GM19324 (cell line): ENCODE measurements at regions not wholly inside any gene's neighbourhood (a gene's known extent, or its start where the extent isn't known, plus 50 kb on each side); places are given as distances from the start of the nearest gene placed in this dataset.
"Not testable (repeated sequence)": the region's sequence is repeated elsewhere in the genome, so short reads cannot be mapped to it uniquely, and the experiment has no call there.

Experiments used
- ATAC-seq: cut with Tn5 transposase; IDR thresholded peaks from one replicate; pipeline ENCODE4 v1.9.1; 2021; ENCODE audit warnings: mild to moderate bottlenecking, moderate library complexity; ENCODE audit not compliant: unreplicated experiment, low FRiP score

DNA sequence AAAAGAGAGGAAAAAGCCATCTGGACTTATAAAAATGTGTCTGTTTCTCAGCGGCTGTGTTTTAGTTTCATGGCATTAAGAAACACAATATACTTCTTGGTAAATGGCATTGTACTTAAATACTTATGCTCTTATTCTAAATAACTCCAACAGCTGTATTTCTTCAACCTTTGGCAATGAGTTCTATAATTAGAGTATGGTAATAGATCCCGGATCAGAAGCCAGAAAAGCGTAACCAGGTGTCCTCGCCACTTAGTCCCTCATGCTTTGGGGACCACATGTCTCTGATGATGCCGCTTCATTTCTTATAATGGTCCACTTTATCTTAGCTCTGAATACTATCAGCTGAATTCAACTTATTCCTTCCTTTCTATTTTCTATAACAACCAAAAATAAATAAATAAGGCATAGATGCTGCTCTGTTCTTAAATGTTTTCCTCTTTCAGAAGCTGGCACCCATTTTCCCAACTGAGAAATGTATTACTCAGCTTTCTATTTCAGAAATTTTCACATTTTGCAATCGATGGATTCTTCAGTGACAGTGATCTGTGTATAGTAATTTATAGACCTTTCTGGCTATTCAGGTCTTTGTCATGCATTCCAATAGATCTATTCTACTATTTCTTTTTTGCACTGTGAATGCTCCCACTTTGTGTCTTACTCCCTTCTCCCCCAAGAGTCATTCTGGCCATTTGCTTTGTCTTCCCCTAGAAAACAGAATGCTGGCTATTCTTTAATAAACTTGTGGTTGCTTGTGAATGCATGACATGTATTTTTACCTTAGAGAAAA is 87.6 kb upstream of the KBTBD8 start:
- no peak for ATAC-seq

DNA sequence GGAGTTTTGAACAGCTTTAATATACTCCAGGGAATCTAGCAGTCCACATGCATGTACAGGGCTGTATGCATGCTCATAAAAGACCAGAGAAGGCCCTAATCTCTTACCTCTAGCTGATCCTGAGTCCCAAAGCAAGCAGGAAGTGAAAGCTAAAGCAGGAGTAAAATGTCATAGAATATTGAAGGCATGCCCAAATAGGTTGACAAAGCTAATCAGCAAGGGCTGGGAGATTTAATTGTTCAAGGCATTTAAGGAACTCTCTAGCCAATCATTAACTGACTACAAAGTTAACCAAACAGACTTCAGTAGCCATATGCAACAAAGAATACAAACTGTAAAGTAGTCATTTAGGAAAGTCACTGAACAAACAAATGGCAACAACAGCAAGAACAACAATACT is 85.8 kb upstream of the KBTBD8 start:
- ATAC-seq = no peak

DNA sequence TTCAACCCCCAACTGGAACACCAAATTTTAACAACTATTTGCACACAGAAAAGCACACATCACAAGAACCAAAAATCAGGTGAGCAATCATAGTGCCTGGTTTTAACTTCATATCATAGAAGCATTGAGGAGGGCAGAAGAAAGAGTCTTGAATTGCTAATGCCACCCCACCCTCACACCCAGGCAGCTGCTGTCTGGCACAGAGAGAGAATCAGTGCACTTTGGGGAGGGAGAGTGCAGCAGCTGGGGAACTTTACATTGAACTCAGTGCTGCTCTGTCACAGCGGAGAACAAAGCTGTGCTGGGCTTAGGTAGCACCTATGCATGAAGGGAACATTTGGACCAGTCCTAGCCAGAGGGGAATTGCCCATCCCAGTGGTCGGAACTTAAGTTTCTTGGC is 76.0 kb upstream of the KBTBD8 start:
- no peak for ATAC-seq

DNA sequence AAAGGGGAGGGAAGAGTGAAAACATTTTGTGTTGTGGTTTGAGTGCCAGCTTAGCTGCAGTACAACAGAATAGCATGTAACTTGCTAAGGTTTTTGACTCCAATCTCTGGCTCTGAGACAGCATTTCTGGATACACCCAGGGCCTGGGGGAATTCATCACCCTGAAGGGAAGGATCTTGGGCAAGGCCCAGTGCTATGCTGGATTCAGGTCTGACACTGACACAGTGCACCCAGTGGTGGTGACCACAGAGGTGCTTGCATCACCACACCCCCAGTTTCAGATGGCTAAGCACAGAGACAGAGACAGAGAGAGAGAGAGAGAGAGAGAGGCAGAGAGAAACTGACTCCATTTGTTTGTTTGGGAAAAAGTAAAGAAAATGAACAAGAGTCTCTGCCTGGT is 74.1 kb upstream of the KBTBD8 start:
- ATAC-seq = no peak

DNA sequence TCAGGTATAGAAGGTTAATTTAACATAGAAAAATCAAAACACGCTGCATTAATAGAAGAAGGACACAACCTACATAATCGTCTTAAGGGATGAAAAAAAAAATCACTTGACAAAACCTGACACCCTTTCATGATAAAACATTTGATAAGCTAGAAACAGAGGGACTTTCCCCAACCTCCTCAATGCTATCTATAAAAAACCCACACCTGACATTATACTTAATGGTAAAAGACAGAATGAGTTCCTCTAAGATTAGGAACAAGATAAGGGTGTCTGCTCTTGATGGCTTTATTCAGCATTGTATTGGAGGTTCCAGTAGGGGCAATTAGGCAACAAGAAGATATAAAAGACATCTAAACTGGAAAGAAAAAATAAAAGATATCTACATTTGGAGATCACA is 69.9 kb upstream of the KBTBD8 start:
- ATAC-seq = no peak

DNA sequence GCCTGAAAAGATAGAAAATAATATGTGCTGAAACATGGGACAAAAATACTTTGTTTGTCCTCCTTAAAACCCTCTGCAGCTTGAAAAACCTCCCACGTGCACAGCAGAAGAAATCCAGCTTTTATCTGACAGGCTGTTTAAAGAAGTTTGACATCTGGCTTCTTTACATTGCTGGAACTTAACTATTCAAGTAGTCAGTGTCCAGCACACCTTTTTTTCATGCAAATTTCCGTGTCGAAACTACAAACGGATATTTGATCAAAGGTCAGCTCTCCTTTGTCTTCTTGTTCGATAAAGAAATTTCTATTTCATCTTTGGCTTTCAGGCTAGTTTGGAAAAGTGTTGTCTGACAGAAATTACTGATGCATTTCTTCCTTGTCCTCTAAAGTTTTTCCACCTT is 66.8 kb upstream of the KBTBD8 start:
- no peak for ATAC-seq

DNA sequence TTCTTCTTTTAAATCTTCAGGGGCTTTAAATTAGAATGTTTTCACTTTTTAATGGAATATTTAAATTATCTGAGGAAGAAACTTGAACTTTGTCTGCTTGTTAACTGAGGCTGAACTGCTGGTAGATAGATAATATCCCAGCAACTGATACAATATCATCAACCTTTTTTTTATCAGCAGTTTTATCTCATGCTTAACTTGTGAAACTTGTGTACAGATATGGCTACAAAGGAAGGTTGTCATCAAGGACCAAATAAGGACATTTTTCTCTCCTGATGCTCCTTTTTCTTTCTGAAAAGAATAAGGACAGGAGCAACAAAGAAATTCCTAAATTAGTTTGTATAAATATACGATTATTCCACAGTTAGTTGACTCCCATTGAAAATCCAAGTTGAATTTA is 66.4 kb upstream of the KBTBD8 start:
- ATAC-seq = no peak

DNA sequence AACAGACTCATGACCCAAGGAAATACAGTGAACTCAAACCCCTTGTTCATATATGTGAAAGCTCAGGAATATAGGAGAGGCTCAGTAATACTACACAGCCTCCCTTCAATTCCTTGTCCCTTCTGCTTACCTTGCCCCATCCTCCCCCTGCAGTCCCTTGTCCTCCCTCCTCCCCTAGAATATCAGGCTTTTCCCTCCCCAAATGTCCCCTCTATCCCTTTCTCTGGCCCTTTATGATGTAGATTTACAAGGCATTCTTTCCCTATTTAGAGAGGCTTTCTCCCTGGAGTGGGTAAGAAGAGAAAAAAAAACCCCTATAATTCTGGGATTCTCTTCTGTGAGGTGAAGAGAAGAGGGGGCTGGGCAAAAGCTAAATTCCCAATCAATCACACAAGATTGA is 64.9 kb upstream of the KBTBD8 start:
- ATAC-seq = no peak

DNA sequence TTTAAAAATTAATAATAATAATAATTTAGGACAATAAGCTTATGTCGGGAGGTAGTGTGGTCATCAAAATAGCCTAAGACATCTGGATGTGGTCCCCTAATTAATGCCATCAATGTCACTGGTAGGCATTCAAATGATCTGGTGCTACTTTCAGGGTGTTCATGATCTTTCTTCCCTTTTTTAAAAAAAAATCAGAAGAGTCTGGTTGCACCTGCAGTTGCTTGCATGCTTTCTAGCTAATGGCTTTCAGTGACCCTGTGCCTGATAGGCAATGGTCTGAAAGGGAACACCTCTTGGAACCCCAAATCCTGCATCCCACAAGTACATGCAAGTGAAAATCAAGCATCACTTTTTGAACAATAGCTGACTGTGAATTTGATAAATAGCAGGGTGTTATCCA is 64.1 kb upstream of the KBTBD8 start:
- no peak for ATAC-seq

DNA sequence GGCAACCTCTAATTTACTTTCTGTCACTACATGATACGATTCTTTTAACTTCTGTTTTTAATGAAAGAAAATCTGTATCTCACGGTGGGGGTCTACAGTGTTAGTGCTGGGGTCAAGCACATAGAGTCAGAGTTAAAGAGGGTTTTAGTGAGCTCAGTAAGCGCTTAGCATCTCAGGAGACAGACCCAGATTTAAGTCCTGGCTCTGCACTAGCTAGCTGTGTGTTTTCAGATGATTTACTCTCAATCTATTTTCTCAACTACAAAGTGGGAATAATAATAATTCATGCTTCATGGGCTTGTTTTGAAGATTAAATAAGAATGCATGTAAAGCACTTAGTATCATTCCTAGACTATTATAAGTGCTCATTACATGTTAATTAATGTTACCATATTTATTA is 63.4 kb upstream of the KBTBD8 start:
- no peak for ATAC-seq

DNA sequence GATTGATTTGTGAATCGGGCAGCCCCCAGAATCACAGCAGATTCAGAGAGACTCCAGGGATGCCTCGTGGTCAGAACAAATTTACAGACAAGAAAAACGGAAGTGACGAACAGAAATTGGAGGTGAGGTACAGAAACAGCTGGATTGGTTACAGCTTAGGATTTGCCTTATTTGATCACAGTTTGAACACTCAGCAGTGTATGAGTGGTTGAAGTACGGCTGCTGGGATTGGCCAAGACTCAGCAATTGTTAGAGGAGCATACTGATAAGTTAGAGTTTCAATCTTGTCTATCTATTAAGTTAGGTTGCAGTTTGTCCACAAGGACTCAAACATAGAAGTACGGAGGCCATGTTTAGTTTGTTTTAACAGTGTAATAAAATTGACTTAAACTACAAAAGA is 61.1 kb upstream of the KBTBD8 start:
- ATAC-seq = not testable (repeated sequence)

DNA sequence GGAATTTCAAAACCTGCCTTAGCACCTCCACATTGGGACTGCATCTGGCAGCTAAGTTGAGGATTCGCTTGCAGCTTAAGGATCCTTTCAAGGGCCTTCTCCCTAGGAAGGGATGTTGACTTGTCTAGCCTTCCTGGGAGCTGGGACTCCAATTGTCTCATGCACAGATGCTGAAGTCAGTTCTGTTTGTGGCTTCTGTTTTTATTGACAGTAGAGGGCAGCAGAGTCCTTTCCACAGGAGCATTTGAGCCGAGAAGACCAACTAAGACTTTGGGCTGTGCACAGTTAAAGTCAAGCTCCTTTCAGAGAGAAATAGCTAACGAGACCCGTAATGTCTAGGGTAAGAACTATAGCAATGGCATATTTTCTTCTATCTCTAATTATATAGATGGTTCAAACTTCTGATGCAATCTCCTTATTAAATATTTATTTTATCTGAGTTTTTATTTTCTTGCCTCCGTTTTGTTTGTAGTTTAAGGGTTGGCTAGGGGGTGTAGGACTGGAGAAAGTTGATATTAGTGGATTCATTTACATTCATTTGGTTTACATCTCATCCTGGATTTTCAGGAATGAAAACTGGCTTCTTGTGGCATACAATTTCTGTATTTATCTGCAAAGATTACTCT is 59.7 kb upstream of the KBTBD8 start:
- ATAC-seq = peak; percentile 65

DNA sequence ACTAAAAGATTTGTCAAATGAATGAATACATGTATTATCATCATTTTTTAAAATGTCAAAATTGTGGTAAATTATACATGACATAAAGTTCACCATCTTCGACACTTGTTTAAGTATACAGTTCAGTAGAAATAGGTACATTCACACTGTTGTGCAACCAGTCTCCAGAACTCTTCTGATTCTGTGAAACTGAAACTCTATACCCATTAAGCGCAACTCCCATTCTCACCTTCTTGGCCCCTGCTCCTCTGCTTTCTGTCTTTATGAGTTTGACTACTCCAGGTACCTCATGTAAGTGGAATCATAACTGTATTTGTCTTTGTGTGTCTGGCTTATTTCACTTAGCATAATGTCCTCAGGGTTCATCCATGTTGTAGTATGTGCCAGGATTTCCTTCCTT is 50.1 kb upstream of the KBTBD8 start:
- ATAC-seq = no peak
